A673 (cell line): ENCODE measurements at regions not wholly inside any gene's neighbourhood (a gene's known extent, or its start where the extent isn't known, plus 50 kb on each side); places are given as distances from the start of the nearest gene placed in this dataset.

ENCODE experiments used
- EZH2 ChIP-seq: fragments of 200-600 bp; sonication (generic); IDR thresholded peaks from 2 replicates; pipeline ENCODE4 v1.6.1; 2017; ENCODE audit warnings: borderline replicate concordance, low read depth, mild to moderate bottlenecking, mixed read lengths, antibody characterized with exemption, low read length; ENCODE audit not compliant: poor library complexity, severe bottlenecking
- TF ChIP-seq, protein P1 (sequence below): fragments of 300-800, 200-600 bp; sonication (generic); conservative IDR thresholded peaks from 2 replicates; pipeline ENCODE4 v1.5.1; 2017; ENCODE audit warnings: low read depth, mild to moderate bottlenecking, antibody characterized with exemption, low read length, moderate library complexity, mixed read lengths

DNA sequence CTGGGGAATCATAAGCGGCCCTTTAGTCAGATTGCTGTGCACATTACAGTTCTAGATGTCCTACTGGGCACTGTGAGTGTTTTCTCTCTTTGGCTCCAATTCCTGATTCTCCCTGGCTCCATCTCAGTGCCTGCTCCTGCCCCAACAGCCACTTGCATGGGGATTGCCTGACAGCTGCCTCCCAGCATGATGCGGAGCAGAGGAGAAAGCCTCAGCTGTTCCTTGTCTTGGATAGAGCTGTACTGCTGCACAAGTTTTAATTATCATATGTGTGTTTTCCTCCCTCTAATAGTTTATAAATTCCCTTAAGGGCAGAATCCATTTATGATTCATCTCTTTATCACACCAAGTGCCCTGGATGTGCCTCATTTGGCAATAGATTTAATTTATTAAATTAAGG is 285.8 kb upstream of the COBL start:
- TF ChIP-seq, protein P1, sequence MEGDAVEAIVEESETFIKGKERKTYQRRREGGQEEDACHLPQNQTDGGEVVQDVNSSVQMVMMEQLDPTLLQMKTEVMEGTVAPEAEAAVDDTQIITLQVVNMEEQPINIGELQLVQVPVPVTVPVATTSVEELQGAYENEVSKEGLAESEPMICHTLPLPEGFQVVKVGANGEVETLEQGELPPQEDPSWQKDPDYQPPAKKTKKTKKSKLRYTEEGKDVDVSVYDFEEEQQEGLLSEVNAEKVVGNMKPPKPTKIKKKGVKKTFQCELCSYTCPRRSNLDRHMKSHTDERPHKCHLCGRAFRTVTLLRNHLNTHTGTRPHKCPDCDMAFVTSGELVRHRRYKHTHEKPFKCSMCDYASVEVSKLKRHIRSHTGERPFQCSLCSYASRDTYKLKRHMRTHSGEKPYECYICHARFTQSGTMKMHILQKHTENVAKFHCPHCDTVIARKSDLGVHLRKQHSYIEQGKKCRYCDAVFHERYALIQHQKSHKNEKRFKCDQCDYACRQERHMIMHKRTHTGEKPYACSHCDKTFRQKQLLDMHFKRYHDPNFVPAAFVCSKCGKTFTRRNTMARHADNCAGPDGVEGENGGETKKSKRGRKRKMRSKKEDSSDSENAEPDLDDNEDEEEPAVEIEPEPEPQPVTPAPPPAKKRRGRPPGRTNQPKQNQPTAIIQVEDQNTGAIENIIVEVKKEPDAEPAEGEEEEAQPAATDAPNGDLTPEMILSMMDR = no peak
- no peak for TF ChIP-seq EZH2
